ENCODE measurements at regions not wholly inside any gene's neighbourhood (a gene's known extent, or its start where the extent isn't known, plus 50 kb on each side); places are given as distances from the start of the nearest gene placed in this dataset.

DNA sequence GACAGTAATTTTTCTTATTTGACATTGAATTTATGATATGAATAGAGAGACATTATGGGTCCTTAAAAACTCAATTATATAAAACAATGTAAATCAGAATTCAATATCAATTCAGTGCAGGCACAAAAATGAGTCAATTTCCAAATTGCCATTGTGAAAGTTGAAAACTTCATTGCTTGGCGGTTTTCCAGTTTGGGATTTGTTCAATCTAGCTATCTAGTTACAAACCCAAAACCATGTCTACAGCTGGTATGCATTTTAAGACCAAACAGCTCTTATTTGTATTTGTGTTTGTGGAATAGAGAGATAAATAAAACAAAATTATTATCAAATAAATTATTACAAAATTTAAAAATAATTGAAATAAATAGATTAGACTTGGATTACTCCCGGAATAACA lies 1206.6 kb upstream of the RAG2 start:
- H3K4me2 ChIP-seq (replicated peaks; ENCODE audit: extremely low read depth, low read length, poor library complexity, severe bottlenecking) = no peak overlapping the region
- no peaks in the 10 kb centered on the region for H3K4me1 Mint-ChIP-seq
- H2AFZ ChIP-seq (ENCODE audit: insufficient read depth, low read depth, low read length, poor library complexity, severe bottlenecking) = no peak overlapping the region
- TF ChIP-seq, protein P1, sequence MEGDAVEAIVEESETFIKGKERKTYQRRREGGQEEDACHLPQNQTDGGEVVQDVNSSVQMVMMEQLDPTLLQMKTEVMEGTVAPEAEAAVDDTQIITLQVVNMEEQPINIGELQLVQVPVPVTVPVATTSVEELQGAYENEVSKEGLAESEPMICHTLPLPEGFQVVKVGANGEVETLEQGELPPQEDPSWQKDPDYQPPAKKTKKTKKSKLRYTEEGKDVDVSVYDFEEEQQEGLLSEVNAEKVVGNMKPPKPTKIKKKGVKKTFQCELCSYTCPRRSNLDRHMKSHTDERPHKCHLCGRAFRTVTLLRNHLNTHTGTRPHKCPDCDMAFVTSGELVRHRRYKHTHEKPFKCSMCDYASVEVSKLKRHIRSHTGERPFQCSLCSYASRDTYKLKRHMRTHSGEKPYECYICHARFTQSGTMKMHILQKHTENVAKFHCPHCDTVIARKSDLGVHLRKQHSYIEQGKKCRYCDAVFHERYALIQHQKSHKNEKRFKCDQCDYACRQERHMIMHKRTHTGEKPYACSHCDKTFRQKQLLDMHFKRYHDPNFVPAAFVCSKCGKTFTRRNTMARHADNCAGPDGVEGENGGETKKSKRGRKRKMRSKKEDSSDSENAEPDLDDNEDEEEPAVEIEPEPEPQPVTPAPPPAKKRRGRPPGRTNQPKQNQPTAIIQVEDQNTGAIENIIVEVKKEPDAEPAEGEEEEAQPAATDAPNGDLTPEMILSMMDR (IDR thresholded peaks at IDR 0.05) = no peak
- no peaks in the 10 kb centered on the region for H3K36me3 Mint-ChIP-seq
- H3K79me2 ChIP-seq (ENCODE audit: insufficient read depth, low read length) = no peaks in the 10 kb centered on the region
- intact Hi-C loops (cut with micrococcal nuclease) = no loop called here
- no peaks in the 10 kb centered on the region for H3K27me3 Mint-ChIP-seq (ENCODE audit: low read depth in 3 of 3)
- no peak overlapping the region for H3K9ac ChIP-seq (ENCODE audit: insufficient read depth, low read length, poor library complexity, severe bottlenecking)
- DNase-seq = no peak
- H3K4me3 ChIP-seq (replicated peaks in 1 of 3; ENCODE audit: low read depth in 2 of 3, low read length in 3 of 3) = no peak overlapping the region
- H3K9me3 Mint-ChIP-seq = peaks cover 1 to 9% (median 4%) of the 10 kb centered on the region in 7 donors
- H3K27ac Mint-ChIP-seq = no peak overlapping the region
- H3K36me3 ChIP-seq (replicated peaks in 1 of 2; ENCODE audit: control insufficient read depth in 1 of 2, insufficient read depth in 2 of 2, low read length in 2 of 2) = no peaks in the 10 kb centered on the region
- H3K4me1 ChIP-seq (ENCODE audit: control insufficient read depth in 1 of 2, insufficient read depth in 2 of 2, low read length in 2 of 2) = no peaks in the 10 kb centered on the region
- WGBS (ENCODE audit: insufficient coverage) = no CpG with 5 or more reads among the region's 2 CpGs
- no peaks in the 10 kb centered on the region for H3K27me3 ChIP-seq (ENCODE audit: control insufficient read depth in 2 of 2, insufficient read depth in 2 of 2, low read length in 2 of 2)
- H3K4me3 Mint-ChIP-seq = no peak overlapping the region
- H3K27ac ChIP-seq (ENCODE audit: low read depth in 1 of 2, low read length in 2 of 2) = no peak overlapping the region
- H3K9me3 ChIP-seq (replicated peaks in 1 of 2; ENCODE audit: control insufficient read depth in 1 of 2, insufficient read depth in 1 of 2, low read length in 2 of 2) = no peaks in the 10 kb centered on the region
- no peaks in the 10 kb centered on the region for H4K20me1 ChIP-seq (ENCODE audit: insufficient read depth, low read length)

DNA sequence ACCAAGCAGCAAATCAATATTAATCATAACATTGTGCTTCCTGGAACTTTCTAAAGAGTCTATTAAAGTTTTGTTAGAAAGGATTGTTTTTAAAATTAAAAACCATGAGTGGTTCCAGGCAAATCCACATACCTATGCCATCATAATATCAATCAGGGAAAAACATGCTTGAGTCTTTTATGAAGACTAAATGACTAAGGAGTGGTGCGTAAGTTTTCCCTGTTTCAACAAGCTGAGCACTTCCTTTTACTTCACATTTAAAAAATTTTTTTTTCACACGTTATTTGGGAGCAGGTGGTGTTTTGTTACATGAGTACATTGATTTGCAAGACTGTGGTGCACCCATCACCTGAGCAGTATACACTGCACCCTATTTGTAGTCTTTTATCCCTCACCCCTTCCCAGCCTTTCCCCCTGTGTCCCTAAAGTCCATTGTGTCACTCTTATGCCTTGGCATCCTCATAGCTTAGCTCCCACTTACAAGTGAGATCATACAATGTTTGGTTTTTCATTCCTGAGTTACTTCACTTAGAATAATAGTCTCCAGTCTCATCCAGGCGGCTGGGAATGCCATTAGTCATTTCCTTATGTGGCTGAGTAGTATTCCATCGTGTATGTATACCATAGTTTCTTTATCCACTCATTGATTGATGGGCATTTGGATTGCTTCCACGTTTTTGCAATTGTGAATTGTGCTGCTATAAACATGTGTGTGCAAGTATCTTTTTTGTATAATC lies 1190.3 kb upstream of the RAG2 start:
- no peak overlapping the region for H3K27ac Mint-ChIP-seq
- H3K4me3 Mint-ChIP-seq = no peak overlapping the region
- H3K27ac ChIP-seq (ENCODE audit: low read depth in 1 of 2, low read length in 2 of 2) = no peak overlapping the region
- H3K27me3 ChIP-seq (ENCODE audit: control insufficient read depth in 2 of 2, insufficient read depth in 2 of 2, low read length in 2 of 2) = no peaks in the 10 kb centered on the region
- TF ChIP-seq, protein P1 (IDR thresholded peaks at IDR 0.05) = no peak
- peaks cover 2 to 10% (median 5%) of the 10 kb centered on the region in 7 donors for H3K9me3 Mint-ChIP-seq
- H3K36me3 ChIP-seq (replicated peaks in 1 of 2; ENCODE audit: control insufficient read depth in 1 of 2, insufficient read depth in 2 of 2, low read length in 2 of 2) = no peaks in the 10 kb centered on the region
- no CpG with 5 or more reads among the region's 5 CpGs for WGBS (ENCODE audit: insufficient coverage)
- no peak overlapping the region for H2AFZ ChIP-seq (ENCODE audit: insufficient read depth, low read depth, low read length, poor library complexity, severe bottlenecking)
- no peaks in the 10 kb centered on the region for H4K20me1 ChIP-seq (ENCODE audit: insufficient read depth, low read length)
- H3K4me1 Mint-ChIP-seq = no peaks in the 10 kb centered on the region
- H3K27me3 Mint-ChIP-seq (ENCODE audit: low read depth in 3 of 3) = no peaks in the 10 kb centered on the region
- H3K79me2 ChIP-seq (ENCODE audit: insufficient read depth, low read length) = no peaks in the 10 kb centered on the region
- H3K4me2 ChIP-seq (replicated peaks; ENCODE audit: extremely low read depth, low read length, poor library complexity, severe bottlenecking) = no peak overlapping the region
- H3K9ac ChIP-seq (ENCODE audit: insufficient read depth, low read length, poor library complexity, severe bottlenecking) = no peak overlapping the region
- intact Hi-C loops (cut with micrococcal nuclease) = no loop called here
- no peak overlapping the region for H3K4me3 ChIP-seq (replicated peaks in 1 of 3; ENCODE audit: low read depth in 2 of 3, low read length in 3 of 3)
- no peaks in the 10 kb centered on the region for H3K36me3 Mint-ChIP-seq
- no peaks in the 10 kb centered on the region for H3K4me1 ChIP-seq (ENCODE audit: control insufficient read depth in 1 of 2, insufficient read depth in 2 of 2, low read length in 2 of 2)
- DNase-seq = no peak
- no peaks in the 10 kb centered on the region for H3K9me3 ChIP-seq (replicated peaks in 1 of 2; ENCODE audit: control insufficient read depth in 1 of 2, insufficient read depth in 1 of 2, low read length in 2 of 2)
